ENCODE measurements at regions not wholly inside any gene's neighbourhood (a gene's known extent, or its start where the extent isn't known, plus 50 kb on each side); places are given as distances from the start of the nearest gene placed in this dataset.

DNA sequence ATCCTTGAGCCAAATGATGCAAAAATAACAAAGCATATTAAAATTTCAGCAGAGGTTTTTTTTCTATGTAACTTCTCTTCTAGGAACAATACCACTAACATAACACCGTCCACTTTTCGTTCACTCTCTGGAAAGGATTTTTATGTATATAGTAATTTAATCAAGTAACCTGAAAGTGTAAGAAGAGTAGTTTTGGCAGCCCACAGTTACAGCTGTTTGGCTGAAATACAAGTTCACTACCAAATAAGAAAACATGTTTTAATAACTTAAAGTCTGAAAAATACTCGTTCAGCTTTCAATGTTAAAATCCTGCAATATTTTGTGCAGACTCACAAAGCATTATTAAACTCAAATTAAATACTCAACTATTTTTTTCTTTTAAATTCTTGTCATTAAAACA, 896.8 kb upstream of the ADGRL4 start:
- no peak for TF ChIP-seq TCF7L2 (IDR thresholded peaks at IDR 0.05; ENCODE audit: low read depth, low read length)
- no peak for TF ChIP-seq CTCF (IDR thresholded peaks at IDR 0.05)
- TF ChIP-seq REST (IDR thresholded peaks at IDR 0.05; ENCODE audit: insufficient read depth in 1 of 2, low read depth in 2 of 2, low read length in 1 of 2), result no peak
- TF ChIP-seq POLR2AphosphoS5 (IDR thresholded peaks at IDR 0.05; ENCODE audit: low read depth, low read length), result no peak
- no peak for TF ChIP-seq SIN3A (IDR thresholded peaks at IDR 0.05; ENCODE audit: borderline replicate concordance, insufficient read depth, low read depth, low read length)
- Histone ChIP-seq H3K4me3 (ENCODE audit: low read depth in 2 of 2, low read length in 2 of 2) (no peak overlapping the region), H3K4me1 (ENCODE audit: control insufficient read depth, insufficient read depth, low read length) (no peaks in the 10 kb centered on the region), H3K36me3 (ENCODE audit: control insufficient read depth, insufficient read depth, low read length) (no peaks in the 10 kb centered on the region), H3K27me3 (ENCODE audit: control insufficient read depth, insufficient read depth, low read length) (no peaks in the 10 kb centered on the region), H3K27ac (ENCODE audit: low read length) (no peak overlapping the region), H3K9me3 (ENCODE audit: control insufficient read depth, insufficient read depth, low read depth, low read length) (no peaks in the 10 kb centered on the region)
- ATAC-seq (no peak), DNase-seq (ENCODE audit: low read depth, low spot score) (no peak)
- no TSS peak for BruUV-seq (replicated peaks)
- intact Hi-C loops (cut with micrococcal nuclease; ENCODE audit: unreplicated experiment), result no loop called here
- in situ Hi-C loops (cut with HindIII; ENCODE audit: low pct_unique_long_range_greater_than_20kb, low sequenced_read_pairs), result no loop called here
- CTCF ChIA-PET, result no interaction called here
- POLR2A ChIA-PET, result no interaction called here

DNA sequence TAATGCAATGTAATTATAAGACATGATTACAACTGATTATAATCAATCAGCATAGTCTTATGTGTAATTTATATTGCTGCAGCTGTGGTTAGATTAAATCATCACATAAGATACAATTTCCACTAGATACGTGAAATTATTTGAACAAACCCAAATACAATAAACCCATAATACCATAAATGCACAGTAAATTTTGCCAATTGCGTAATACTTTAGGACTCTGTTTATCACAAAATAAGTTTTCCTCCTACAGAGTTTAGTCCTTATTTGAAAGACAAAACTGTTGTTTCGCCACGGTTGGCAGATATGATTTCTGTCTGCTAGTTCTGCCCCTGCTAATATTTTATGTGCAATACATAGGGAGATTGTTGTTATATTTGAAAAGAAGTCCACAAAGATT, 895.9 kb upstream of the ADGRL4 start:
- Histone ChIP-seq H3K36me3 (ENCODE audit: control insufficient read depth, insufficient read depth, low read length) (no peaks in the 10 kb centered on the region), H3K4me3 (ENCODE audit: low read depth in 2 of 2, low read length in 2 of 2) (no peak overlapping the region), H3K9me3 (ENCODE audit: control insufficient read depth, insufficient read depth, low read depth, low read length) (no peaks in the 10 kb centered on the region), H3K27ac (ENCODE audit: low read length) (no peak overlapping the region), H3K4me1 (ENCODE audit: control insufficient read depth, insufficient read depth, low read length) (no peaks in the 10 kb centered on the region), H3K27me3 (ENCODE audit: control insufficient read depth, insufficient read depth, low read length) (no peaks in the 10 kb centered on the region)
- ATAC-seq (no peak), DNase-seq (ENCODE audit: low read depth, low spot score) (no peak)
- no TSS peak for BruUV-seq (replicated peaks)
- ChIA-PET POLR2A (no interaction called here), CTCF (no interaction called here)
- intact Hi-C loops (cut with micrococcal nuclease; ENCODE audit: unreplicated experiment) (no loop called here), in situ Hi-C loops (cut with HindIII; ENCODE audit: low pct_unique_long_range_greater_than_20kb, low sequenced_read_pairs) (no loop called here)
- no peak for TF ChIP-seq TCF7L2 (IDR thresholded peaks at IDR 0.05; ENCODE audit: low read depth, low read length)
- TF ChIP-seq CTCF (IDR thresholded peaks at IDR 0.05), result no peak
- no peak for TF ChIP-seq POLR2AphosphoS5 (IDR thresholded peaks at IDR 0.05; ENCODE audit: low read depth, low read length)
- no peak for TF ChIP-seq REST (IDR thresholded peaks at IDR 0.05; ENCODE audit: insufficient read depth in 1 of 2, low read depth in 2 of 2, low read length in 1 of 2)
- TF ChIP-seq SIN3A (IDR thresholded peaks at IDR 0.05; ENCODE audit: borderline replicate concordance, insufficient read depth, low read depth, low read length), result no peak

Measured in Panc1 (cell line).